IMR-90 (cell line): ENCODE measurements at regions not wholly inside any gene's neighbourhood (a gene's known extent, or its start where the extent isn't known, plus 50 kb on each side); places are given as distances from the start of the nearest gene placed in this dataset.

ENCODE experiments used
- ATAC-seq: fragments of 200-7000 bp; cut with Tn5 transposase; 2 replicates; pipeline ENCODE4 v1.9.1; 2020; ENCODE audit warnings: low read depth, mild to moderate bottlenecking, moderate library complexity
- BruUV-seq: library from RNA; stranded (reverse); fragments of 400-500 nt; replicated peaks from 2 replicates; lab custom pipeline; 2021; lab: Mats Ljungman, UMichigan
- CTCF ChIA-PET: fragments of 300-600 bp; formaldehyde crosslinking; extraction: SDS; loops from one replicate; lab custom pipeline; 2021; ENCODE audit warnings: antibody characterized with exemption; lab: Yijun Ruan, JAX
- POLR2A ChIA-PET: fragments of 300-600 bp; sonication (Branson Sonifier 250); formaldehyde crosslinking; loops from one replicate; lab custom pipeline; 2022; ENCODE audit warnings: antibody characterized with exemption; ENCODE audit not compliant: unreplicated experiment; lab: Charles Lee
- DNase-seq: peaks from one replicate; pipeline ENCODE4 v3.0.0; 2013
- H2AFZ ChIP-seq: replicated peaks from 2 replicates; pipeline ENCODE3; 2013; ENCODE audit warnings: low read length, mild to moderate bottlenecking; ENCODE audit not compliant: poor library complexity
- H2AK5ac ChIP-seq: 2 replicates; pipeline ENCODE4 v1.6.1; 2013; ENCODE audit warnings: low read depth, low read length, inconsistent platforms
- H2AK9ac ChIP-seq: replicated peaks from 2 replicates; pipeline ENCODE3; 2013; ENCODE audit warnings: mild to moderate bottlenecking, low read depth, low read length, moderate library complexity; ENCODE audit not compliant: poor library complexity
- H2BK120ac ChIP-seq: 2 replicates; pipeline ENCODE4 v1.6.1; 2013; ENCODE audit warnings: low read depth, low read length, inconsistent platforms
- H2BK15ac ChIP-seq: 3 replicates; pipeline ENCODE4 v1.6.1; 2013; ENCODE audit warnings: low read depth, low read length, inconsistent platforms
- H2BK20ac ChIP-seq: 2 replicates; pipeline ENCODE4 v1.6.1; 2013; ENCODE audit warnings: low read depth, mild to moderate bottlenecking, inconsistent platforms, low read length, moderate library complexity
- H2BK5ac ChIP-seq: 2 replicates; pipeline ENCODE4 v1.6.1; 2013; ENCODE audit warnings: mild to moderate bottlenecking, low read depth, low read length, inconsistent platforms; ENCODE audit not compliant: poor library complexity, severe bottlenecking
- H3K14ac ChIP-seq: replicated peaks from 2 replicates; pipeline ENCODE4 v1.6.1; 2013; ENCODE audit warnings: low read depth, low read length, inconsistent platforms
- H3K18ac ChIP-seq: 2 replicates; pipeline ENCODE4 v1.6.1; 2013; ENCODE audit warnings: low read depth, low read length, control low read depth
- H3K23ac ChIP-seq: 2 replicates; pipeline ENCODE4 v1.6.1; 2013; ENCODE audit warnings: low read depth, low read length, inconsistent platforms
- H3K27ac ChIP-seq: 2 replicates; pipeline ENCODE4 v1.5.1; 2013; ENCODE audit warnings: mild to moderate bottlenecking, control low read depth, low read length; ENCODE audit not compliant: insufficient read depth
- H3K27me3 ChIP-seq: 2 replicates; pipeline ENCODE4 v1.6.1; 2013; ENCODE audit warnings: low read length; ENCODE audit not compliant: control insufficient read depth, insufficient read depth
- H3K36me3 ChIP-seq: 2 replicates; pipeline ENCODE4 v1.6.1; 2013; ENCODE audit warnings: low read length, mixed read lengths; ENCODE audit not compliant: control insufficient read depth, insufficient read depth
- H3K4ac ChIP-seq: 2 replicates; pipeline ENCODE4 v1.6.1; 2013; ENCODE audit warnings: low read depth, low read length, inconsistent platforms
- H3K4me1 ChIP-seq: 2 replicates; pipeline ENCODE4 v1.6.1; 2013; ENCODE audit warnings: low read length, mixed read lengths; ENCODE audit not compliant: control insufficient read depth, insufficient read depth
- H3K4me2 ChIP-seq: 2 replicates; pipeline ENCODE4 v1.6.1; 2013; ENCODE audit warnings: low read depth, mild to moderate bottlenecking, control low read depth, low read length, moderate library complexity
- H3K4me3 ChIP-seq: 2 replicates; pipeline ENCODE4 v1.5.1; 2013; ENCODE audit warnings: low read depth, mild to moderate bottlenecking, control low read depth, low read length, moderate library complexity; ENCODE audit not compliant: insufficient read depth
- H3K56ac ChIP-seq: 2 replicates; pipeline ENCODE4 v1.6.1; 2013; ENCODE audit warnings: low read length, inconsistent platforms; ENCODE audit not compliant: insufficient read depth; ENCODE audit errors: extremely low read depth
- H3K79me1 ChIP-seq, 2 experiments: 2 replicates each; pipeline ENCODE4 v1.6.1; 2013; ENCODE audit warnings: low read length in 2 of 2, inconsistent platforms in 1 of 2, low read depth in 1 of 2
- H3K9ac ChIP-seq: 2 replicates; pipeline ENCODE4 v1.6.1; 2013; ENCODE audit warnings: low read depth, low read length, control low read depth
- H3K9me1 ChIP-seq: 2 replicates; pipeline ENCODE4 v1.6.1; 2013; ENCODE audit warnings: low read length, inconsistent platforms; ENCODE audit not compliant: insufficient read depth
- H3K9me3 ChIP-seq: 2 replicates; pipeline ENCODE4 v1.6.1; 2013; ENCODE audit warnings: low read length; ENCODE audit not compliant: control insufficient read depth, insufficient read depth
- H4K20me1 ChIP-seq: 2 replicates; pipeline ENCODE4 v1.6.1; 2013; ENCODE audit warnings: low read length, inconsistent platforms; ENCODE audit not compliant: insufficient read depth
- H4K5ac ChIP-seq: 2 replicates; pipeline ENCODE4 v1.6.1; 2013; ENCODE audit warnings: mild to moderate bottlenecking, low read depth, low read length, control low read depth
- H4K8ac ChIP-seq, 2 experiments: 2 replicates each; pipeline ENCODE4 v1.6.1; 2013; ENCODE audit warnings: low read depth in 2 of 2, low read length in 2 of 2, control low read depth in 1 of 2, inconsistent platforms in 1 of 2
- H4K91ac ChIP-seq: 2 replicates; pipeline ENCODE4 v1.6.1; 2013; ENCODE audit warnings: low read depth, low read length, inconsistent platforms; ENCODE audit not compliant: insufficient read depth
- BHLHE40 ChIP-seq: fragments of 150-350 bp; IDR thresholded peaks from 2 replicates; pipeline ENCODE4 v1.6.1; 2016; ENCODE audit warnings: mild to moderate bottlenecking, low read depth, low read length
- RFX5 ChIP-seq: IDR thresholded peaks from 2 replicates; pipeline ENCODE4 v1.8.0; 2012; ENCODE audit warnings: low read depth, mild to moderate bottlenecking, low read length, moderate library complexity
- SMC3 ChIP-seq: fragments of 150-350 bp; IDR thresholded peaks from 2 replicates; pipeline ENCODE4 v1.6.1; 2016; ENCODE audit warnings: low read depth, mild to moderate bottlenecking, antibody characterized with exemption, low read length, moderate library complexity
- WGBS, 2 experiments: methylation state at CpG; one replicate each; pipeline versions ENCODE4 v1.1.5 to v1.1.7; 2013; ENCODE audit warnings: missing lambda C conversion rate in 2 of 2; ENCODE audit not compliant: insufficient read length in 1 of 2; ENCODE audit errors: extremely low coverage in 2 of 2; 5-methylcytosine and 5-hydroxymethylcytosine counted together
- dilution Hi-C: fragments of 300-500 bp; cut with HindIII; formaldehyde crosslinking; loops from one replicate; pipeline ENCODE4 v1.14.3; 2018; ENCODE audit warnings: low sequenced_read_pairs; ENCODE audit not compliant: unreplicated experiment
- in situ Hi-C: fragments of 300-500 bp; cut with MboI; formaldehyde crosslinking; loops from 3 replicates; pipeline ENCODE4 v1.14.3; 2019; ENCODE audit warnings: low sequenced_read_pairs, inconsistent platforms, mixed read lengths
- intact Hi-C: fragments of 100-400 bp; cut with micrococcal nuclease; formaldehyde crosslinking; loops from 2 replicates; pipeline ENCODE4 v1.10.0; 2022

GRCh38 chr9:38281917-38282316 is 110.6 kb upstream of the ALDH1B1 start:
- POLR2A ChIA-PET = no interaction called here
- Histone ChIP-seq H3K4me1 (no peaks in the 10 kb centered on the region), H3K27ac (no peak overlapping the region), H3K14ac (no peak overlapping the region), H4K91ac (no peak overlapping the region), H2AK5ac (no peak overlapping the region), H3K9me3 (no peaks in the 10 kb centered on the region), H3K4me2 (no peak overlapping the region), H2BK5ac (no peak overlapping the region), H3K4ac (no peak overlapping the region), H2AFZ (no peak overlapping the region), H3K4me3 (no peak overlapping the region), H3K18ac (no peak overlapping the region), H4K5ac (no peak overlapping the region), H3K79me1 (no peaks in the 10 kb centered on the region), H3K9ac (no peak overlapping the region), H3K56ac (no peak overlapping the region), H3K23ac (no peak overlapping the region), H2BK120ac (no peak overlapping the region), H2BK15ac (no peak overlapping the region), H4K20me1 (no peaks in the 10 kb centered on the region), H3K27me3 (peaks cover 51% of the 10 kb centered on the region), H2BK20ac (no peak overlapping the region), H4K8ac (no peak overlapping the region), H2AK9ac (no peak overlapping the region), H3K9me1 (no peaks in the 10 kb centered on the region), H3K36me3 (no peaks in the 10 kb centered on the region)
- dilution Hi-C loops = no loop called here
- no TSS peak for BruUV-seq
- CTCF ChIA-PET = no interaction called here
- no peak for DNase-seq
- in situ Hi-C loops = no loop called here
- no peak for ATAC-seq
- WGBS, 2 experiments = no CpG with 5 or more reads among the region's 11 CpGs
- intact Hi-C loops = no loop called here
- TF ChIP-seq BHLHE40 (no peak), RFX5 (no peak), SMC3 (no peak)
